Lower leg skin (tissue), 4 donors: ENCODE measurements at regions not wholly inside any gene's neighbourhood (a gene's known extent, or its start where the extent isn't known, plus 50 kb on each side); places are given as distances from the start of the nearest gene placed in this dataset.
A peak's percentile ranks its signal among the peaks of the same experiment; 100 is the strongest.
"Not testable (repeated sequence)": the region's sequence is repeated elsewhere in the genome, so short reads cannot be mapped to it uniquely, and the experiment has no call there.

Experiments used
- DNase-seq, 2 donors: peaks; one replicate each; pipeline ENCODE4 v3.0.0-alpha.2; 2019; ENCODE audit warnings: low spot score in 2 of 2
- H3K4me3 ChIP-seq: fragments of 200-600 bp; sonication (generic); 2 replicates; pipeline ENCODE4 v1.5.1; 2017; ENCODE audit warnings: mild to moderate bottlenecking, low read depth; ENCODE audit not compliant: poor library complexity, severe bottlenecking
- POLR2A ChIP-seq, 2 donors: fragments of 450-650 bp; IDR thresholded peaks; one replicate each; pipeline ENCODE4 v1.6.1; 2016 to 2017; ENCODE audit warnings: antibody characterized with exemption in 2 of 2, mild to moderate bottlenecking in 1 of 2, moderate library complexity in 1 of 2
- WGBS, 2 donors: methylation state at CpG; one replicate each; pipeline ENCODE4 v1.1.5; 2018; 5-methylcytosine and 5-hydroxymethylcytosine counted together
- intact Hi-C: fragments of 100-400 bp; cut with DNase I; formaldehyde crosslinking; loops from one replicate; pipeline ENCODE4 v1.15.0; 2023; ENCODE audit warnings: low total_unique reads
- TF ChIP-seq, protein P1 (sequence below), 3 donors: fragments of 450-650 bp; IDR thresholded peaks; one replicate each; pipeline ENCODE4 v1.5.1; 2016; ENCODE audit warnings: antibody characterized with exemption in 3 of 3, mild to moderate bottlenecking in 3 of 3, moderate library complexity in 2 of 3

- WGBS, 2 donors: 83 to 89% methylated on average over 3 of the region's 3 CpGs
- intact Hi-C loops, H3K4me3 ChIP-seq, DNase-seq: not testable (repeated sequence)
These were observed 142.2 kb upstream of the ZNF722 start for GRCh38 chr7:63856466-63856865.

- no peak overlapping the region for H3K4me3 ChIP-seq
- intact Hi-C loops: no loop called here
- no peak for DNase-seq
- TF ChIP-seq, protein P1, sequence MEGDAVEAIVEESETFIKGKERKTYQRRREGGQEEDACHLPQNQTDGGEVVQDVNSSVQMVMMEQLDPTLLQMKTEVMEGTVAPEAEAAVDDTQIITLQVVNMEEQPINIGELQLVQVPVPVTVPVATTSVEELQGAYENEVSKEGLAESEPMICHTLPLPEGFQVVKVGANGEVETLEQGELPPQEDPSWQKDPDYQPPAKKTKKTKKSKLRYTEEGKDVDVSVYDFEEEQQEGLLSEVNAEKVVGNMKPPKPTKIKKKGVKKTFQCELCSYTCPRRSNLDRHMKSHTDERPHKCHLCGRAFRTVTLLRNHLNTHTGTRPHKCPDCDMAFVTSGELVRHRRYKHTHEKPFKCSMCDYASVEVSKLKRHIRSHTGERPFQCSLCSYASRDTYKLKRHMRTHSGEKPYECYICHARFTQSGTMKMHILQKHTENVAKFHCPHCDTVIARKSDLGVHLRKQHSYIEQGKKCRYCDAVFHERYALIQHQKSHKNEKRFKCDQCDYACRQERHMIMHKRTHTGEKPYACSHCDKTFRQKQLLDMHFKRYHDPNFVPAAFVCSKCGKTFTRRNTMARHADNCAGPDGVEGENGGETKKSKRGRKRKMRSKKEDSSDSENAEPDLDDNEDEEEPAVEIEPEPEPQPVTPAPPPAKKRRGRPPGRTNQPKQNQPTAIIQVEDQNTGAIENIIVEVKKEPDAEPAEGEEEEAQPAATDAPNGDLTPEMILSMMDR (IDR thresholded peaks at IDR 0.05): no peak
- TF ChIP-seq POLR2A (IDR thresholded peaks at IDR 0.05): no peak
These were observed 131.5 kb upstream of the ZNF722 start for GRCh38 chr7:63867127-63867526.

- DNase-seq, H3K4me3 ChIP-seq, intact Hi-C loops: not testable (repeated sequence)
- 98% methylated on average over 6 to 7 of the region's 30 CpGs for WGBS, 2 donors
These were observed 124.4 kb upstream of the ZNF722 start for GRCh38 chr7:63874242-63874641.

DNA sequence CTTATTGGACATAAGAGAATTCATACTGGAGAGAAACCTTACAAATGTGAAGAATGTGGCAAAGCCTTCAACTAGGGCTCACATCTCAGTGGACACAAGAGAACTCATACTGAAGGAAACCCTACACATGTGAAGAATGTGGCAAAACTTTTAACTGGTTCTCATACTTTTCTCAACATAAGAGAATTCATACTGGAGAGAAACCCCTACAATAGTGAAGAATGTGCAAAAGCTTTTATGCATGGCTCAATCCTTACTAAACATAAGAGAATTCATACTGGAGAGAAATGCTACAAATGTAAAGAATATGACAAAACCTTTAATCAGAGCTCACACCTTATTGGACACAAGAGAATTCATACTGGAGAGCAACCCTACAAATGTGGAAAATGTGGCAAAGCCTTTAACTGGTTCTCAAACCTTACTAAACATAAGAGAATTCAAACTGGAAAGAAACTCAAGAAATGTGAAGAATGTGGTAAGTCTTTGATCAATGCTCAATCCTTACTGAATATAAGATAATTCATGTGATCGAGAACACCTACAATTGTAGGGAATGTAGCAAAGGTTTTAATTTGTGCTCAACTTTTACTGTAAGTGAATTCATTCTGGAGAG lies 121.8 kb upstream of the ZNF722 start:
- 75 to 94% methylated on average over 1 of the region's 1 CpG for WGBS, 2 donors

GRCh38 chr7:63887031-63887430 lies 111.6 kb upstream of the ZNF722 start:
- WGBS, 2 donors: 76 to 78% methylated on average over 5 of the region's 5 CpGs

More for the DNA sequence above, 121.8 kb upstream of the ZNF722 start:
- DNase-seq: no peak
- no peak overlapping the region for H3K4me3 ChIP-seq
- TF ChIP-seq, protein P1 (IDR thresholded peaks at IDR 0.05): no peak
- TF ChIP-seq POLR2A (IDR thresholded peaks at IDR 0.05): no peak
- intact Hi-C loops: no loop called here

GRCh38 chr7:63899691-63900393 lies 98.8 kb upstream of the ZNF722 start:
- DNase-seq: peak in 1 of 2 donors; percentile 73
- peak overlapping the region; percentile 44 for H3K4me3 ChIP-seq
- intact Hi-C loops: no loop called here
- TF ChIP-seq, protein P1 (IDR thresholded peaks at IDR 0.05): no peak
- TF ChIP-seq POLR2A (IDR thresholded peaks at IDR 0.05): no peak
- WGBS, 2 donors: 13 to 25% methylated on average over 29 of the region's 29 CpGs

More at GRCh38 chr7:63887031-63887430, 111.6 kb upstream of the ZNF722 start:
- TF ChIP-seq, protein P1 (IDR thresholded peaks at IDR 0.05): no peak
- no peak for TF ChIP-seq POLR2A (IDR thresholded peaks at IDR 0.05)
- intact Hi-C loops: no loop called here
- no peak overlapping the region for H3K4me3 ChIP-seq
- no peak for DNase-seq
